Naive thymus-derived CD4-positive, alpha-beta T cell (primary cell): ENCODE measurements at regions not wholly inside any gene's neighbourhood (a gene's known extent, or its start where the extent isn't known, plus 50 kb on each side); places are given as distances from the start of the nearest gene placed in this dataset.

Source experiments
- ATAC-seq: fragments of 150-1000 bp; cut with Tn5 transposase; 2 replicates; pipeline ENCODE4 v1.10.0; 2021; ENCODE audit warnings: mild to moderate bottlenecking, moderate library complexity
- CTCF ChIA-PET: fragments of 350-600 bp; sonication (Branson Sonifier 250); formaldehyde crosslinking; loops from one replicate; lab custom pipeline; 2021; ENCODE audit warnings: antibody characterized with exemption; lab: Charles Lee
- POLR2A ChIA-PET: fragments of 350-600 bp; sonication (Branson Sonifier 250); formaldehyde crosslinking; loops from one replicate; lab custom pipeline; 2021; ENCODE audit warnings: antibody characterized with exemption, inconsistent platforms; lab: Charles Lee
- DNase-seq, 9 donors: peaks; one replicate each; pipeline versions ENCODE4 v3.0.0 to v3.0.0-alpha.2; 2020 to 2022; ENCODE audit warnings: mixed read lengths in 1 of 9
- H3K27ac ChIP-seq: one replicate; pipeline ENCODE4 v1.7.0; 2013; ENCODE audit warnings: mild to moderate bottlenecking, low read depth, low read length, moderate library complexity
- H3K27me3 ChIP-seq, 2 donors: one replicate each; pipeline ENCODE4 v1.7.0; 2013; ENCODE audit warnings: low read length in 2 of 2, mild to moderate bottlenecking in 2 of 2, moderate library complexity in 2 of 2; ENCODE audit not compliant: control insufficient read depth in 2 of 2, insufficient read depth in 2 of 2
- H3K36me3 ChIP-seq, 3 experiments: 1 replicate in 2 of 3; 2 replicates in 1 of 3; pipeline ENCODE4 v1.7.0; 2013; ENCODE audit warnings: low read length in 3 of 3, mild to moderate bottlenecking in 3 of 3, moderate library complexity in 1 of 3; ENCODE audit not compliant: insufficient read depth in 3 of 3, control insufficient read depth in 2 of 3
- H3K4me1 ChIP-seq, 2 donors: one replicate each; pipeline ENCODE4 v1.7.0; 2013; ENCODE audit warnings: low read length in 2 of 2, mild to moderate bottlenecking in 2 of 2, moderate library complexity in 1 of 2; ENCODE audit not compliant: control insufficient read depth in 2 of 2, insufficient read depth in 2 of 2
- H3K4me3 ChIP-seq: 2 replicates; pipeline ENCODE4 v1.7.0; 2013; ENCODE audit warnings: mild to moderate bottlenecking, low read length
- H3K9me3 ChIP-seq, 3 experiments: 1 replicate in 2 of 3; 2 replicates in 1 of 3; pipeline ENCODE4 v1.7.0; 2013; ENCODE audit warnings: low read length in 3 of 3; ENCODE audit not compliant: control insufficient read depth in 2 of 3
- H3K27ac Mint-ChIP-seq, 9 donors: one replicate each; pipeline ENCODE4 v1.8.0; 2020 to 2022; ENCODE audit warnings: mixed read lengths in 9 of 9, mild to moderate bottlenecking in 8 of 9, moderate library complexity in 5 of 9, inconsistent platforms in 2 of 9
- H3K27me3 Mint-ChIP-seq, 5 donors: one replicate each; pipeline ENCODE4 v1.8.0; 2021 to 2022; ENCODE audit warnings: mixed read lengths in 5 of 5, mild to moderate bottlenecking in 1 of 5
- H3K36me3 Mint-ChIP-seq, 5 donors: one replicate each; pipeline ENCODE4 v1.8.0; 2020 to 2022; ENCODE audit warnings: mixed read lengths in 5 of 5, mild to moderate bottlenecking in 3 of 5, inconsistent platforms in 1 of 5
- H3K4me1 Mint-ChIP-seq, 7 donors: one replicate each; pipeline ENCODE4 v1.8.0; 2020 to 2022; ENCODE audit warnings: mixed read lengths in 7 of 7, mild to moderate bottlenecking in 3 of 7, inconsistent platforms in 1 of 7
- H3K4me3 Mint-ChIP-seq, 10 donors: one replicate each; pipeline ENCODE4 v1.8.0; 2020 to 2022; ENCODE audit warnings: mild to moderate bottlenecking in 10 of 10, mixed read lengths in 10 of 10, moderate library complexity in 6 of 10, inconsistent platforms in 2 of 10
- H3K9me3 Mint-ChIP-seq, 11 donors: one replicate each; pipeline ENCODE4 v1.8.0; 2020 to 2022; ENCODE audit warnings: mixed read lengths in 11 of 11, mild to moderate bottlenecking in 4 of 11, inconsistent platforms in 1 of 11, moderate library complexity in 1 of 11
- intact Hi-C, 2 donors: fragments of 100-400 bp; cut with micrococcal nuclease; formaldehyde crosslinking; loops; one replicate each; pipeline ENCODE4 v1.15.1; 2023

DNA sequence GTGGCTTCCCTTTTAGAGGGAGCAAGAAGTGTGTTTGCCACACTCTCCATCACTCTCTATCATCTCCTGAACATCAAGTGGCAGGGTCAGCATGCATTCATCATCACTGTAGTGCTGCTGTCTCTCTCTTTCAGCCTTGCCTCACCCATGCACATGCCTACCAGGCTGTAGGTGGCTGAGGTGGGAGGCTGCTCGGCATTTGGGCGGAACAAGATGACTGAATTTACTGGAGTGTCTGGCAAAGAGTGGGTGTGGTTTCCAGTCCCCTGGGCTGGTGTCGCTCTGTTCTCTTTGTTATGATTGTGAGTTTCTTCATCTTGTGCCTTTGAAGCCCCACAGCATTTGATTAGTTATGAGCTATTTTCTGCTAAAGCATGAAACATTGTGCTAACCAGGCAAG, 541.9 kb upstream of the EEF2KMT start:
- POLR2A ChIA-PET, result no interaction called here
- intact Hi-C loops, result no loop called here

GRCh38 chr16:5635331-5635730, 537.7 kb upstream of the EEF2KMT start:
- Histone ChIP-seq H3K9me3 (no peaks in the 10 kb centered on the region), H3K27me3 (no peaks in the 10 kb centered on the region), H3K27ac (no peak overlapping the region), H3K36me3 (no peaks in the 10 kb centered on the region), H3K4me3 (no peak overlapping the region), H3K4me1 (no peaks in the 10 kb centered on the region)
- no peak for DNase-seq
- intact Hi-C loops, result no loop called here
- H3K4me3 Mint-ChIP-seq, result no peak overlapping the region
- H3K36me3 Mint-ChIP-seq, result no peaks in the 10 kb centered on the region
- H3K27ac Mint-ChIP-seq, result no peak overlapping the region
- peaks cover 0 to 9% (median 5%) of the 10 kb centered on the region in 5 donors for H3K27me3 Mint-ChIP-seq
- POLR2A ChIA-PET, result no interaction called here
- ATAC-seq, result no peak
- no peaks in the 10 kb centered on the region for H3K4me1 Mint-ChIP-seq
- CTCF ChIA-PET, result no interaction called here
- H3K9me3 Mint-ChIP-seq, result peaks cover 0 to 6% (median 2%) of the 10 kb centered on the region in 11 donors

More for the DNA sequence above, 541.9 kb upstream of the EEF2KMT start:
- Mint-ChIP-seq H3K4me1 (no peaks in the 10 kb centered on the region), H3K4me3 (no peak overlapping the region), H3K27ac (no peak overlapping the region), H3K27me3 (peaks cover 0 to 9% (median under 1%) of the 10 kb centered on the region in 5 donors), H3K36me3 (no peaks in the 10 kb centered on the region), H3K9me3 (peaks cover 0 to 13% (median 0%) of the 10 kb centered on the region in 11 donors)
- no peaks in the 10 kb centered on the region for H3K36me3 ChIP-seq
- no peak overlapping the region for H3K4me3 ChIP-seq
- DNase-seq (no peak), ATAC-seq (no peak)
- H3K9me3 ChIP-seq, result no peaks in the 10 kb centered on the region
- H3K27me3 ChIP-seq, result no peaks in the 10 kb centered on the region
- CTCF ChIA-PET, result no interaction called here
- H3K4me1 ChIP-seq, result no peaks in the 10 kb centered on the region
- H3K27ac ChIP-seq, result no peak overlapping the region

DNA sequence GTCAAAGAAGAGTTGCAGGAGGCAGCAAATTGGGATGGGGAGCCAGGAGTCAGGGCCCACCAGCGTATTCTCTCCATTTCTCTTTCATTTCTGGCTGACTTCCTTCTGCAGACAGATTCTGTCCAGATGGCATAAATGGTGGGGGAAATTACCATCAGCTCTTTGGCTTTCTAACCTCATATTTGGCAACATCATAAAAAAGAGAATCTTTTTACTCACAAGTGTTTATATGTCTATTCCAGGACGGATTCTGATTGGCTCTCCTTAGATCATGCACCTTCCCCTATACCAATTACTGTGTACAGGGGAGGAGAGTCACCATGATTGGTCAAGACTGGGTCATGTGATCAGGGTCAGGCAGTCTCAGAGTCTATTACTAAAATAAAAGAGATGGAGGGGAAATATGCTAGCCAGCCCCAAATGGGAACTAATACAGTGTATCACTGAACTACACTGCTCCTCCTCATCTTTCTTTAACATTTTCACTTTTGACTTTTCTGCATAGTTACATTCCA, 537.1 kb upstream of the EEF2KMT start:
- Histone ChIP-seq H3K27me3 (no peaks in the 10 kb centered on the region), H3K4me3 (no peak overlapping the region), H3K4me1 (no peaks in the 10 kb centered on the region), H3K36me3 (no peaks in the 10 kb centered on the region), H3K27ac (no peak overlapping the region), H3K9me3 (no peaks in the 10 kb centered on the region)
- intact Hi-C loops, result no loop called here
- ChIA-PET CTCF (no interaction called here), POLR2A (no interaction called here)
- H3K9me3 Mint-ChIP-seq, result peaks cover 0 to 8% (median 4%) of the 10 kb centered on the region in 11 donors
- peaks cover 0 to 9% (median 5%) of the 10 kb centered on the region in 5 donors for H3K27me3 Mint-ChIP-seq
- DNase-seq, result no peak
- no peaks in the 10 kb centered on the region for H3K4me1 Mint-ChIP-seq
- H3K36me3 Mint-ChIP-seq, result no peaks in the 10 kb centered on the region
- ATAC-seq, result no peak
- no peak overlapping the region for H3K4me3 Mint-ChIP-seq
- no peak overlapping the region for H3K27ac Mint-ChIP-seq

DNA sequence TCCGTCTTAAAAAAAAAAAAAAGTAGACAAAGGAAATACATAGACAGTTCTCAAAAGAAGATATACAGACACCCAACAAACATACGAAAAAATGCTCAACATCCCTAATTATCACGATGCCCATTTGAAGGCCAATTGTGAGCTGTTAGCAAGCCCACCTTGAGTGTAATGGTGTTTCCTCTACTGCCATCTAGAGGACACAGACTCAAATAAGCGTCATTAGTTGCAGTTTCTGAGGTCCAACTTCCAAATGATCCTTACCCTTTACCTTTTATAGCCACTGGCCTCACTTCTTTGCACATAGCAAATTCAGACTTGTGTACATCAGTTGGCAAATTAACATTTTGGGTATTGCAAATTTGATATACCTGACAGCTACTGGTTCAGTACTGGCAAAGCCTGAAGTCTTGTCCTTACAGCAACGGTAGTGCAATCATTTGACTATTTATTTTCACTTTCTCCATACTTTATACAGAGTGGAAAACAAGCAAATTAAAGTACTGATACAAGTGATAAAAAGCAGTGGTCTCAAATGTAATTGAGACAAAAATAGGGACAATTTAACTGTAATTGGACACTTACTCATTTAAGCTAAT, 536.3 kb upstream of the EEF2KMT start:
- intact Hi-C loops, result no loop called here
- no peaks in the 10 kb centered on the region for H3K4me1 Mint-ChIP-seq
- CTCF ChIA-PET, result no interaction called here
- H3K36me3 Mint-ChIP-seq, result no peaks in the 10 kb centered on the region
- no peak overlapping the region for H3K4me3 Mint-ChIP-seq
- H3K9me3 Mint-ChIP-seq, result peaks cover 0 to 11% (median 4%) of the 10 kb centered on the region in 11 donors
- no peak overlapping the region for H3K4me3 ChIP-seq
- H3K9me3 ChIP-seq, result no peaks in the 10 kb centered on the region
- no peak overlapping the region for H3K27ac ChIP-seq
- H3K36me3 ChIP-seq, result no peaks in the 10 kb centered on the region
- no peak overlapping the region for H3K27ac Mint-ChIP-seq
- no peaks in the 10 kb centered on the region for H3K27me3 ChIP-seq
- DNase-seq (no peak), ATAC-seq (no peak)
- POLR2A ChIA-PET, result no interaction called here
- H3K4me1 ChIP-seq, result no peaks in the 10 kb centered on the region
- H3K27me3 Mint-ChIP-seq, result peaks cover 0 to 9% (median 2%) of the 10 kb centered on the region in 5 donors

- H3K4me3 ChIP-seq, result no peak overlapping the region
- Mint-ChIP-seq H3K4me3 (no peak overlapping the region), H3K27me3 (peaks cover 0 to 24% (median 14%) of the 10 kb centered on the region in 5 donors), H3K27ac (no peak overlapping the region), H3K4me1 (peaks cover 0 to 3% (median 0%) of the 10 kb centered on the region in 7 donors), H3K9me3 (peaks cover 0 to 20% (median 8%) of the 10 kb centered on the region in 11 donors), H3K36me3 (no peaks in the 10 kb centered on the region)
- H3K36me3 ChIP-seq, result no peaks in the 10 kb centered on the region
- no peak for ATAC-seq
- H3K27ac ChIP-seq, result no peak overlapping the region
- POLR2A ChIA-PET, result no interaction called here
- intact Hi-C loops, result no loop called here
- no peaks in the 10 kb centered on the region for H3K4me1 ChIP-seq
- H3K27me3 ChIP-seq, result no peaks in the 10 kb centered on the region
- no peaks in the 10 kb centered on the region for H3K9me3 ChIP-seq
- DNase-seq, result no peak
- CTCF ChIA-PET, result no interaction called here
Observed at GRCh38 chr16:5622234-5622884, 524.8 kb upstream of the EEF2KMT start.

GRCh38 chr16:5621826-5622225, 524.2 kb upstream of the EEF2KMT start:
- Histone ChIP-seq H3K9me3 (no peaks in the 10 kb centered on the region), H3K36me3 (no peaks in the 10 kb centered on the region), H3K4me1 (no peaks in the 10 kb centered on the region), H3K27me3 (no peaks in the 10 kb centered on the region), H3K4me3 (no peak overlapping the region), H3K27ac (no peak overlapping the region)
- peaks cover 0 to 16% (median 6%) of the 10 kb centered on the region in 11 donors for H3K9me3 Mint-ChIP-seq
- intact Hi-C loops, result no loop called here
- H3K4me3 Mint-ChIP-seq, result no peak overlapping the region
- no peak for ATAC-seq
- no peaks in the 10 kb centered on the region for H3K36me3 Mint-ChIP-seq
- no peak overlapping the region for H3K27ac Mint-ChIP-seq
- DNase-seq, result no peak
- ChIA-PET POLR2A (no interaction called here), CTCF (no interaction called here)
- H3K4me1 Mint-ChIP-seq, result peaks cover 0 to 6% (median 0%) of the 10 kb centered on the region in 7 donors
- peaks cover 3 to 30% (median 20%) of the 10 kb centered on the region in 5 donors for H3K27me3 Mint-ChIP-seq

GRCh38 chr16:5619304-5619703, 521.7 kb upstream of the EEF2KMT start:
- no peak for ATAC-seq
- Mint-ChIP-seq H3K9me3 (peaks cover 0 to 8% (median 0%) of the 10 kb centered on the region in 11 donors), H3K36me3 (no peaks in the 10 kb centered on the region), H3K27ac (no peak overlapping the region), H3K4me1 (peaks cover 0 to 6% (median 2%) of the 10 kb centered on the region in 7 donors), H3K27me3 (peaks cover 3 to 33% (median 23%) of the 10 kb centered on the region in 5 donors), H3K4me3 (no peak overlapping the region)
- CTCF ChIA-PET, result no interaction called here
- Histone ChIP-seq H3K36me3 (no peaks in the 10 kb centered on the region), H3K27me3 (no peaks in the 10 kb centered on the region), H3K4me3 (no peak overlapping the region), H3K9me3 (no peaks in the 10 kb centered on the region), H3K4me1 (no peaks in the 10 kb centered on the region), H3K27ac (no peak overlapping the region)
- POLR2A ChIA-PET, result no interaction called here
- no peak for DNase-seq
- intact Hi-C loops, result no loop called here
